Neural progenitor cell (in vitro differentiated cells): ENCODE measurements at regions not wholly inside any gene's neighbourhood (a gene's known extent, or its start where the extent isn't known, plus 50 kb on each side); places are given as distances from the start of the nearest gene placed in this dataset.

Experiments used
- CTCF ChIP-seq: fragments of 200-600 bp; sonication (generic); IDR thresholded peaks from 2 replicates; pipeline ENCODE4 v1.5.1; 2017; ENCODE audit warnings: antibody characterized with exemption, mild to moderate bottlenecking
- EZH2 ChIP-seq: fragments of 200-600 bp; sonication (generic); IDR thresholded peaks from 2 replicates; pipeline ENCODE4 v1.6.1; 2017; ENCODE audit warnings: antibody characterized with exemption, mild to moderate bottlenecking, moderate library complexity
- EZH2phosphoT487 ChIP-seq: fragments of 200-600 bp; sonication (generic); IDR thresholded peaks from 2 replicates; pipeline ENCODE4 v1.6.1; 2017; ENCODE audit warnings: antibody characterized with exemption

GRCh38 chr1:168481586-168481985 is 62.2 kb downstream of the XCL2 start:
- TF ChIP-seq CTCF (no peak), EZH2phosphoT487 (no peak), EZH2 (no peak)
